Gastroesophageal sphincter (tissue), 3 donors: ENCODE measurements at regions not wholly inside any gene's neighbourhood (a gene's known extent, or its start where the extent isn't known, plus 50 kb on each side); places are given as distances from the start of the nearest gene placed in this dataset.

ENCODE experiments used
- CTCF ChIP-seq, 4 experiments: fragments of 200-600 bp in 2 of 4; fragments of 450-650 bp in 2 of 4; sonication (generic) in 1 of 4; IDR thresholded peaks; one replicate each; pipeline ENCODE4 v1.5.1; 2017 to 2019; ENCODE audit warnings: antibody characterized with exemption in 4 of 4, mild to moderate bottlenecking in 2 of 4, moderate library complexity in 2 of 4
- EP300 ChIP-seq: sonication (generic); formaldehyde crosslinking; IDR thresholded peaks from one replicate; pipeline ENCODE4 v1.6.1; 2017; ENCODE audit warnings: antibody characterized with exemption, mild to moderate bottlenecking
- POLR2A ChIP-seq, 2 donors: fragments of 450-650 bp; IDR thresholded peaks; one replicate each; pipeline ENCODE4 v1.6.1; 2017; ENCODE audit warnings: antibody characterized with exemption in 2 of 2, mild to moderate bottlenecking in 2 of 2, moderate library complexity in 1 of 2

GRCh38 chr6:156703719-156704118 lies 73.5 kb upstream of the ARID1B start:
- TF ChIP-seq CTCF (IDR thresholded peaks at IDR 0.05) = no peak
- TF ChIP-seq EP300 = no peak
- TF ChIP-seq POLR2A (IDR thresholded peaks at IDR 0.05) = no peak
